Stimulated activated CD4-positive, alpha-beta T cell treated with anti-CD3 and anti-CD28 coated beads, Interleukin-2, amount 100 ng/mL, for 24 hours (primary cell): ENCODE measurements at regions not wholly inside any gene's neighbourhood (a gene's known extent, or its start where the extent isn't known, plus 50 kb on each side); places are given as distances from the start of the nearest gene placed in this dataset.
"Not testable (repeated sequence)": the region's sequence is repeated elsewhere in the genome, so short reads cannot be mapped to it uniquely, and the experiment has no call there.

Source experiments
- DNase-seq, 2 donors: peaks; one replicate each; pipeline ENCODE4 v3.0.0-alpha.2; 2020

- DNase-seq: no peak
These were observed 91.4 kb downstream of the ARL4C start for GRCh38 chr2:234405462-234405861.

DNA sequence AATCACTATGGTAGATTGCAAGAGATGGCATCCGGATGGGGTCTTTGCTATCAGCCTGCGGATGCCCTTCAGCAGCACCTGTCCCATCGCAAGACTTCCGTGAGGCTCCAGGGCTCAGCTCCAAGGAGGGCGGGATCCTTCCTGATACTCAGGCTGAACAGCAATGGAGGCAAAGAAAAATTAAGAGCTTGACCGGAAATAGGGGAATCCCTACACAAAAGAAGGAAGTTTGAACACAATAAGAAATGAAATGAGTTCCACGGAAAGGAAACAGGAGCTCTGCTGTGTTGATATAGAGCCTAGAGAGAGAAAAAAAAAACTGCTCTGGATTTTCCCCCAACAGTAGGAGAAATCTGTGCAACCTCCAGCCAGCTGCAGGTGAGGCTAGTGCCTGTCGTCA is 91.9 kb downstream of the ARL4C start:
- DNase-seq: no peak

GRCh38 chr2:234403751-234404150 is 93.1 kb downstream of the ARL4C start:
- DNase-seq: no peak

GRCh38 chr2:234403074-234403473 is 93.8 kb downstream of the ARL4C start:
- DNase-seq: no peak

DNA sequence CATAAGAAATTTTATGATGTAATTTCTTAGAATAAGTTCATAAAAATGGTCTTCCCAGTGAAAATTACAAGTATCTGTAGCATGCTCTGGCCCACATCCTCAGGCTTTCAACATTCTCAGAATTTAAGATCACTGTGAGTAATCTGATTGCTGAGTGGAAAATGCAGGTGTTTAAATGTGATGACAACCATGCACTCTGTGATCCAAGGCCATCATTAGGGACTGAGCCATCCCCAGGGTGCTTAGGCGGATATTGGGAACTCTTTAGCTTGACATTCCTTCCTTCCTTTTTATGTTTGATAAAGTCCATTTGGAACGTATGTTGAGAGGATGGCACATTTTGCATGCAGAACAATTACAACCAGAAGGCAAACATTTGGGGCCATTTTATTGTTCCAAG is 95.5 kb downstream of the ARL4C start:
- DNase-seq: no peak

DNA sequence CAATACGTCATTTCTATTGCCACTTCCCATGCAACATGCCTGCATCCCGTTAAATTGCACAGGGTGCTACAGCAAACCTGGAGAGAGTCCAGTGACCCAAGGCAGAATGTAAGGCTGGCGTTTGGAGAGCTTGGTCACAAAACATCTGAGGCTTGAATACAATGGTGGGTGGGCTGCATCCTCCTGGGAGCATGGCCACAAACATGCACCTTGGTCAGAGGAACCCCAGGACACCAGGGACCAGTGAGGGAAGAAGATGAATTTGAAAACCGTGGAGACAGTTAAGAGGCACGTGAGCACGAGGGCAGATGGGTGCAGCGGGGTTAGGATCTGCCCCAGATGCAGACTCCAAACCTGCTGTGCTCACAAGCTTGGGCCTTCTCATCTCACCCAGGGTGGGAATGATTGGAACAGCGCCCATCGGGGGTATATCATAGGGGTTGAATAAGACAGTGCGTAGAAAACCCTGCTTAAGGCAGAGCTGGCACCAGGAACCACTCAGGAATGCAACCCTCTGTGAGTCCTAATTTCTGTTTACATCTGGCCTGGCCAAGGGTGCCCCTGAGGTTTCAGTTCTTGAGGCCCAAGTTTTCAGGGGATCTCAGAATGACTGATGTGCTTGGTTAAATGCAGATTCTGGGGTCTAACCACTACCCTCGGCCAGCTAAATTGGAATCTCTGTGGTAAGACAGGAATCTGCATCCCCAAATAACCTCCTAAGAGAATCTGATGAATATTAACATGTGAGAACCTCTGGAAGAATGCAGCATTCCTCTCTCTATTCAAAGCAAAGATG is 97.2 kb downstream of the ARL4C start:
- no peak for DNase-seq

GRCh38 chr2:234398531-234398930 is 98.3 kb downstream of the ARL4C start:
- DNase-seq: no peak

- DNase-seq: no peak
These were observed 100.9 kb downstream of the ARL4C start for GRCh38 chr2:234395891-234396420.

DNA sequence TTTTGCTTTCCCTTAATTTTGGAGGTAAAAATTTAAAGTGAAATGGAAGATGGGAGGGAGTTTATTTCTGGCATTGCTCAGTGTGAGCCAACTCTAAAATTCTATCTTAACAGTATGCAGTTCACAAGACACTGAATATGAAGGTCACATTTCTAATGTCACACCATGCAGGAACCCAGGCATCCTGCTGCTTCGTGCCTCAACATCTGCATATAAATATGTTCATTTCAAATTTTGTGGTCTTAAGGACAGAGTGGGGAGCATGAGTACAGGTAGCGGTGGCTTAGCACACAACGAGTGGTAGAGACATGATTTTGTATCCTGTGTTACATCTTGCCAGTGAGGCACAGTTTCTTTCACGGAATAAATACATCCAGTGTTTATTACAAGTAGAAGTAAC is 102.4 kb downstream of the ARL4C start:
- DNase-seq: no peak

DNA sequence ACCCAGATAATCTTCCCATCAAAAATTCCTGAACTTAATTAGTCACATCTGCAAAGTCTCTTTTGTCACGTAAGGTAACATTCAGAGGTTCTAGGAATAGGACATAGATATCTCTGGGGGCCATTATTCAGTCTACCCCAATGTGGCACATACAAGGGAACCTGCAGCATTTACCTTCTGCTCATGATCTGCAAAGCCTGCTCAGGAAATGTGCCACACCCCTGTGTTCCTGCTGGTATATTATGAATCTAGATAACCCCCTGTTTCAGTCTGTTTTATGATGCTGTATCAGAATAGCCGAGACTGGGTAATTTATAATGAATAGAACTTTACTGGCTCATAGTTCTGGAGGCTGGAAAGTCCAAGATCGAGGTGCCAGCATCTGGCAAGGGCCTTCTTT is 103.5 kb downstream of the ARL4C start:
- no peak for DNase-seq

DNA sequence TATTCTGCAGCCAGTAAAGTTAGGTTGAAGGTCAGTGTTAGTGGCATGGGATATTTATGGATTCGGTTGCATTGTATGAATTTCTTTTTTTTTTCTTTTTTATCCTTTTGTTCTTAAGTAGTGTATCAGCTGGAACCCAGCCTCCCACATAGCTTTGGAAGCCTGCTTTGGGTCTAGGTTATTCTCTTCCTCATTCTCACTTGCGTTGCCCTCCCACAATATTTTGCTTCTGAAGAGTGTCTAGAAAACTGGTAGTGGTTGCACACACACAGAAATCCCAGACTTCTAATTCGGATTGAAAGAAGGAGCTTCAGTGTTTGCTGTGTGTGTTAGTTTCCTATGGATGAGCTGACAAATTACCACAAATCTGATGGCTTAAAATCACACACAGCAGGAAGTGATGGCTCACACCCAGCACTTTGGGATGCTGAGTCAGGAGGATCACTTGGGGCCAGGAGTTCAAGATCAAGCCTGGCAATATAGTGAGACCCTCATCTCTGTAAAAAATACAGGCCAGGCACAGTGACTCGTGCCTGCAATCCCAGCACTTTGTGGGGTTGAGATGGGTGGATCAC is 104.8 kb downstream of the ARL4C start:
- DNase-seq: no peak

- no peak for DNase-seq
These were observed 105.3 kb downstream of the ARL4C start for GRCh38 chr2:234391625-234392024.

DNA sequence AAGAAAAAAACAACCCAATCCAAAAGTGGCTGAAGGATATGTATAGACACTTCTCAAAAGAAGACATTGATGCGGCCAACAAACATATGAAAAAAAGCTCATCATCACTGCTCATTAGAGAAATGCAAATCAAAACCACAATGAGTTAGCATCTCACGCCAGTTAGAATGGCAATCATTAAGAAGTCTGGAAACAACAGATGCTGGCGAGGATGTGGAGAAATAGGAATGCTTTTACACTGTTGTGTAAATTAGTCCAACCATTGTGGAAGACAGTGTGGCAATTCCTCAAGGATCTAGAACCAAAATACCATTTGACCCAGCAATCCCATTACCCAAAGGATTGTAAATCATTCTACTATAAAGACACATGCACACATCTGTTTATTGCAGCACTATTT is 107.2 kb downstream of the ARL4C start:
- DNase-seq: not testable (repeated sequence)

GRCh38 chr2:234388591-234388990 is 108.3 kb downstream of the ARL4C start:
- DNase-seq: no peak

DNA sequence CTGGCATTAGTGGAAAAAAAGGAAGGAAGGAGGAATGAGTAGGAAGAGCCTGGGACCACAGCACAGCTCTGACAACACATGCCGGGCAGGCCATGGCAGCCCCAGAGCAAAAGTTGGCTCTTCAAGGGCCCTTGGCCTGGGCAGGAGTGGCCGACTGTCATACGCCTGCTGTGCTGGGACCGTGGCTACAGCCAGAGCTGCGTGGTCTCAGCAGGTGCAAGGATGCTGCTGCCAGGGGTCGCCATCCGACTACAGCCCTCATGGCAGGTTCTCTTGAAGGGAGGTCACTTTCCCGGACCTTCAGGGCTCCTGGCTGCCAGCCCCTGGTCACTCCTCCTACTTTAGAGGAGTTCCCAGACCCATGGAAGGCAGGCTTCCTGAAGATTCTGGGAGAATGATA is 109.9 kb downstream of the ARL4C start:
- no peak for DNase-seq

GRCh38 chr2:234382131-234382530 is 114.8 kb downstream of the ARL4C start:
- no peak for DNase-seq

DNA sequence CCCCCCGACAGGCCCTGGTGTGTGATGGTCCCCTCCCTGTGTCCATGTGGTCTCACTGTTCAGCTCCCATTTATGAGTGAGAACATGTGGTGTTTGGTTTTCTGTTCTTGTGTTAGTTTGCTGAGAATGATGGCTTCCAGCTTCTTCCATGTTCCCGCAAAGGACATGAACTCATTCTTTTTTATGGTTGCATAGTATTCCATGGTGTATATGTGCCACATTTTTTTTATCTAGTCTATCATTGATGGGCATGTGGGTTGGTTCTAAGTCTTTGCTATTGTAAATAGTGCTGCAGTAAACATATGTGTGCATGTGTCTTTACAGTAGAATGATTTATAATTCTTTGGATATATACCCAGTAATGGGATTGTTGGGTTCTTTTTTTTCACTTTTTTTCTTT is 117.9 kb downstream of the ARL4C start:
- not testable (repeated sequence) for DNase-seq

DNA sequence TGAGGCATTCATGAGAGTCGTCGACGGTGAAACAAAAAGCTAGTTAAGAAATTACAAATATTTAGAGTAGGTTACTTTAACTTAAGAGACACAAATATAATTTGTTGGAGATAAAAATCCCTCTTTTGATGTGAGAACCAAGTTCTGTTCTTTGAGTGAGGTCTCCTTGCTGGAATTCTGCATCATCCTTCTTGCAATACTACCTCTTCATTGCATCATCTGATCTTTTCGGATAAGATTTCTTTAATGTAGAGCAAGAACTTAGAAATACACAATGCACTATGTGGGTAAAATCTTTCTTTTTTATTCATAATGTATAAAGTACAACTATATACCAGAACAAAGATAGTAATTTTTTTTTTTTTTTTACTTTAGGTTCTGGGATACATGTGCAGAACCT is 118.4 kb downstream of the ARL4C start:
- DNase-seq: no peak

DNA sequence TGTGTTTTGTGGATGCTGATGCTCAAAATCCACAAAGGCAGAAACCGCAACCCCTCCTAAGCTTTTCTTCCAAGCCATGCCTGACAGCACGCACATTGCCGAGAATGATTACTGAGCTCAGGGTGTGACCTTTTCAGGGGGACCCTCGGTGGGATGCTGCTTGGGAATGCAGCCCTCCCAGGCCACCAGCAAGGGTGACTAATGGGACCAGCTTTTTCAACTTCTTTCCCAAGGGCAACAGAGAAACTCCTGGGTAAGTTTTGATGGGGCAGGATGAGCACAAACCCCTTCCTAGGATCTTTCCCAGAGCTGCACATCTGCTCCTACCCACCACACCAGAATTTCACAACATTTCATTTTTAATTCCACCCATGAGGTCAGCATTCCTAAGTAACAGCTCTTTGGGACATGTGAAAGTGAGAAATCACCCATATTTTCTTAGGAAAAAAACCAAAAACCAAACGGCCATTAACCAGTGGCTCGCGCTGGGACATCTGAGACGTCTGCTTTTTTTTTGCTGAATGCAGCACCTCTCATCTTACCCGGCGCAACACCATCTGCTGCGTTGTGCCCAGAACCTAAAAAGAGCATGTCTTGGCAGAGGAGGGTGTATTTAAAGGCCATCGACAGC is 119.0 kb downstream of the ARL4C start:
- DNase-seq: no peak

- DNase-seq: peak in 1 of 2 donors; percentile 8
These were observed 120.7 kb downstream of the ARL4C start for GRCh38 chr2:234376229-234376628.

- DNase-seq: peak in 1 of 2 donors; percentile 11
These were observed 121.6 kb downstream of the ARL4C start for GRCh38 chr2:234375176-234375880.

- peak in 1 of 2 donors; percentile 11 for DNase-seq
These were observed 122.1 kb downstream of the ARL4C start for GRCh38 chr2:234374736-234375135.

GRCh38 chr2:234374150-234374508 is 122.8 kb downstream of the ARL4C start:
- peak in 1 of 2 donors; percentile 15 for DNase-seq
